Body of pancreas (tissue), 4 donors: ENCODE measurements at regions not wholly inside any gene's neighbourhood (a gene's known extent, or its start where the extent isn't known, plus 50 kb on each side); places are given as distances from the start of the nearest gene placed in this dataset.

Experiments used
- POLR2A ChIP-seq, 3 donors: fragments of 450-650 bp; IDR thresholded peaks; one replicate each; pipeline ENCODE4 v1.6.1; 2016; ENCODE audit warnings: antibody characterized with exemption in 3 of 3, mild to moderate bottlenecking in 2 of 3
- TF ChIP-seq, protein P1 (sequence below), 7 experiments: fragments of 450-650 bp in 4 of 7; fragments of 200-600 bp in 3 of 7; sonication (generic) in 3 of 7; IDR thresholded peaks; one replicate each; pipeline ENCODE4 v1.5.1; 2016 to 2019; ENCODE audit warnings: antibody characterized with exemption in 7 of 7

DNA sequence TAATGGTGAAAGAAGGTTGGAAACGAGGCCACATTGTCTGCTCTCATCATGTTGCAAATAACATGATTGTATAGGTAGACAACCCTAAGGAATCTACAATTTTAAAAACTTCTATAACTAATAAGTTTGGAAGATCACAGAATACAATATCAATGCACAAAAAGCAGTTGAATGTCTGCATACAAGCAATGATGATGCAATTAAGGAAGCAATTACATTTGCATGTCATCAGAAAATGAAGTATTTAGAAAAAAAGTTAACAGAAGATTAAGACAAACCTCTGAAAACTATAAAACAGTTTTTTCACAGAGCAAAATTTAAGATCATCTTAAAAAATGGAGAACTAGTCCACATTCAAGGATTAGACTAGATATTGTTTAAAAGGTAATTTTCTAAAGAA lies 181.1 kb downstream of the METTL4 start:
- TF ChIP-seq, protein P1, sequence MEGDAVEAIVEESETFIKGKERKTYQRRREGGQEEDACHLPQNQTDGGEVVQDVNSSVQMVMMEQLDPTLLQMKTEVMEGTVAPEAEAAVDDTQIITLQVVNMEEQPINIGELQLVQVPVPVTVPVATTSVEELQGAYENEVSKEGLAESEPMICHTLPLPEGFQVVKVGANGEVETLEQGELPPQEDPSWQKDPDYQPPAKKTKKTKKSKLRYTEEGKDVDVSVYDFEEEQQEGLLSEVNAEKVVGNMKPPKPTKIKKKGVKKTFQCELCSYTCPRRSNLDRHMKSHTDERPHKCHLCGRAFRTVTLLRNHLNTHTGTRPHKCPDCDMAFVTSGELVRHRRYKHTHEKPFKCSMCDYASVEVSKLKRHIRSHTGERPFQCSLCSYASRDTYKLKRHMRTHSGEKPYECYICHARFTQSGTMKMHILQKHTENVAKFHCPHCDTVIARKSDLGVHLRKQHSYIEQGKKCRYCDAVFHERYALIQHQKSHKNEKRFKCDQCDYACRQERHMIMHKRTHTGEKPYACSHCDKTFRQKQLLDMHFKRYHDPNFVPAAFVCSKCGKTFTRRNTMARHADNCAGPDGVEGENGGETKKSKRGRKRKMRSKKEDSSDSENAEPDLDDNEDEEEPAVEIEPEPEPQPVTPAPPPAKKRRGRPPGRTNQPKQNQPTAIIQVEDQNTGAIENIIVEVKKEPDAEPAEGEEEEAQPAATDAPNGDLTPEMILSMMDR (IDR thresholded peaks at IDR 0.05), result no peak
- TF ChIP-seq POLR2A (IDR thresholded peaks at IDR 0.05), result no peak
